ENCODE measurements at regions not wholly inside any gene's neighbourhood (a gene's known extent, or its start where the extent isn't known, plus 50 kb on each side); places are given as distances from the start of the nearest gene placed in this dataset.

- ATAC-seq (no peak), DNase-seq (no peak)
- H3K4me3 ChIP-seq: no peak overlapping the region
- H3K9me3 ChIP-seq: no peaks in the 10 kb centered on the region
- H3K27ac ChIP-seq: no peak overlapping the region
- no peaks in the 10 kb centered on the region for H3K27me3 ChIP-seq
- no peak for TF ChIP-seq CTCF (IDR thresholded peaks at IDR 0.05)
- H3K4me1 ChIP-seq: no peaks in the 10 kb centered on the region
- intact Hi-C loops (cut with DNase I): no loop called here
- no peaks in the 10 kb centered on the region for H3K36me3 ChIP-seq
Measured at GRCh38 chr18:27278131-27278530, 93.0 kb upstream of the CHST9 start.

DNA sequence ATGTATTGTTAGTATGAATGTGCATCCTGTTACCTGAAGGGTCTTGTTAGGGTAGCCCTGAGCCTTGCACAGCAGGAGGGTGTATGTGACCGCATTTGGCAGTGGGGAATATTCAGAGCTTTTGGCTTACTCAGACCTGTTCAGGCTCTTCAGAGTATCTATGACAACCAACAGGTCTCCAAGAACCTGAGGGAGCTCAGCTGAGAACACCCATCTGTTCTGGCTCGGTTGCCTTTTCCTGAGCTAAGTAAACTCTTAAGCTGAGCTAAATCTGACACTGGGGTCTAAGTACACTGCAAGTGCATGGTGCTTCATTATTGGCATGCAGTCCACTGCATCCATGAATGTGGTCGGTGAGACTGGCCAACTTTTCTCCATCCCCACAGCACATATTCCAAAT, 92.4 kb upstream of the CHST9 start:
- TF ChIP-seq CTCF (IDR thresholded peaks at IDR 0.05): no peak
- no peak for DNase-seq
- ATAC-seq: no peak
- intact Hi-C loops (cut with DNase I): no loop called here
- Histone ChIP-seq H3K9me3 (no peaks in the 10 kb centered on the region), H3K4me3 (no peak overlapping the region), H3K27me3 (no peaks in the 10 kb centered on the region), H3K36me3 (no peaks in the 10 kb centered on the region), H3K4me1 (no peaks in the 10 kb centered on the region), H3K27ac (no peak overlapping the region)

DNA sequence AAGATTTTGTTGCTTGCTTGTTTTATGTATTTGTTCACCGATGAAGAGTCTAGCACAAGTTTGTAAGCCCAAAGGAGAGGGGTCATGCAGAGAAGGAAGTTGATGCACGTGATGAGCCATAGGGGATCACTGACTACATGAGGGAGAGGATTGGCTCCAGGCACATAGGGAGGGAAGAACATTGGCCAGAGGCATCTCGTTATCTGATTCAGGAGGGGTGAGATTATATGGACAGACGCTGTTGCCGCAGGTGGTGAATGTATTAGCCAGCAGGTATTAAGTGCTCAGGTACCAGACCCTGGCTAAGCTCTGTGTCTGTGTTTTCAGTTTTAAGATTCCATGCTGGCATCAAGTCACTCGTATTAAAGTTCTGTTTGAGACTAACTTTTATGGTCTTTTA, 91.8 kb upstream of the CHST9 start:
- Histone ChIP-seq H3K27me3 (no peaks in the 10 kb centered on the region), H3K36me3 (no peaks in the 10 kb centered on the region), H3K4me3 (no peak overlapping the region), H3K27ac (no peak overlapping the region), H3K4me1 (no peaks in the 10 kb centered on the region), H3K9me3 (no peaks in the 10 kb centered on the region)
- no peak for DNase-seq
- TF ChIP-seq CTCF (IDR thresholded peaks at IDR 0.05): no peak
- intact Hi-C loops (cut with DNase I): no loop called here
- no peak for ATAC-seq

- no peak for DNase-seq
- intact Hi-C loops (cut with DNase I): no loop called here
- H3K27ac ChIP-seq: no peak overlapping the region
- H3K36me3 ChIP-seq: no peaks in the 10 kb centered on the region
- no peak for ATAC-seq
- no peaks in the 10 kb centered on the region for H3K27me3 ChIP-seq
- no peak for TF ChIP-seq CTCF (IDR thresholded peaks at IDR 0.05)
- H3K4me3 ChIP-seq: no peak overlapping the region
- H3K9me3 ChIP-seq: no peaks in the 10 kb centered on the region
- no peaks in the 10 kb centered on the region for H3K4me1 ChIP-seq
Measured at GRCh38 chr18:27276479-27276878, 91.4 kb upstream of the CHST9 start.

- ATAC-seq (no peak), DNase-seq (no peak)
- no peak overlapping the region for H3K4me3 ChIP-seq
- H3K4me1 ChIP-seq: no peaks in the 10 kb centered on the region
- intact Hi-C loops (cut with DNase I): no loop called here
- H3K27ac ChIP-seq: no peak overlapping the region
- H3K27me3 ChIP-seq: no peaks in the 10 kb centered on the region
- H3K36me3 ChIP-seq: no peaks in the 10 kb centered on the region
- no peak for TF ChIP-seq CTCF (IDR thresholded peaks at IDR 0.05)
- peaks cover 6% of the 10 kb centered on the region for H3K9me3 ChIP-seq
Measured at GRCh38 chr18:27274901-27275300, 89.8 kb upstream of the CHST9 start.

DNA sequence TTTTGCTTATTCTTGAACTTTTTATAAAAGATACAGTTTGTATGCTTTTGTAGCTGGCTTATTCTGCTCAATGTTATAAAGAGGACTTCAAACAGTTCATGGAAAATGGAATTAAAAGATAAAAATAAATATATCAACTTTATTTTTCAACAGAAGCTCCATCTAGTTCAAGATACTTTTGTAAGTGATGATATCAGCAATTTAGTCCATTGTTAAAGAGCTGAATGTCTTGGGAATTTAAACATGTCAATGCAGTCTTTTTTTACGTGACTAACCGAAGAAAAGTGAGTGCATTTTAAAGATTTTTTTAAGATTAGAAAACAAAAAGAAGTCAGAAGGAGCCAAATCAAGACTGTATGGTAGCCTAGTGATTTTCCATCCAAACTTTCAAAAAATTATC, 85.4 kb upstream of the CHST9 start:
- H3K27ac ChIP-seq: no peak overlapping the region
- no peaks in the 10 kb centered on the region for H3K36me3 ChIP-seq
- intact Hi-C loops (cut with DNase I): no loop called here
- no peaks in the 10 kb centered on the region for H3K27me3 ChIP-seq
- no peaks in the 10 kb centered on the region for H3K4me1 ChIP-seq
- peaks cover 6% of the 10 kb centered on the region for H3K9me3 ChIP-seq
- no peak overlapping the region for H3K4me3 ChIP-seq
- ATAC-seq: no peak
- no peak for TF ChIP-seq CTCF (IDR thresholded peaks at IDR 0.05)
- DNase-seq: no peak
